ENCODE measurements at regions not wholly inside any gene's neighbourhood (a gene's known extent, or its start where the extent isn't known, plus 50 kb on each side); places are given as distances from the start of the nearest gene placed in this dataset.

DNA sequence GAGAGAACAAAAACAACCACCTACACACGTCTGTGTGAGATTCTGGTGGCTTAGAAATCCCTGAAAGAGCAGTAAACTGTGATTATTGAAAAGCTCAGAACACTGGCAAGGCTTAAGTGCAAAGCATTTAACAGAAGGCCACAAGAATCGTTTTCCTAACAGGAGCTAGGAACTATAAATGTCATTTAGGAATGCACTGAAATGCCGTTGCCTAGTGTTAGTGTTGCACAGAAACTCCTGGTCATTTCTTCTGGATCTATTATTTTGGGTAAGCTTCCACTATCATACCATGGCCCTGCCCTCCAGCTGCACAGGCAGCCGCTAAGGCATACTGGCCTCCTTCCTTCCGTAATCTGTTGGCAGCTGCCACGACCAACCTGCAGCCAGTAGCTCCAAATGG lies 923.2 kb downstream of the NLGN4X start:
- TF ChIP-seq NFIC (IDR thresholded peaks at IDR 0.05; ENCODE audit: borderline replicate concordance) (no peak), SIN3A (IDR thresholded peaks at IDR 0.05; ENCODE audit: borderline replicate concordance, low read depth, low read length) (no peak)

Data from SK-N-SH (cell line).